Tibial nerve (tissue), 4 donors: ENCODE measurements at regions not wholly inside any gene's neighbourhood (a gene's known extent, or its start where the extent isn't known, plus 50 kb on each side); places are given as distances from the start of the nearest gene placed in this dataset.

Experiments used
- EP300 ChIP-seq, 2 donors: sonication (generic); formaldehyde crosslinking; IDR thresholded peaks; one replicate each; pipeline ENCODE4 v1.6.1; 2017; ENCODE audit warnings: antibody characterized with exemption in 2 of 2, mild to moderate bottlenecking in 1 of 2
- POLR2A ChIP-seq, 2 donors: fragments of 450-650 bp; IDR thresholded peaks; one replicate each; pipeline ENCODE4 v1.6.1; 2017; ENCODE audit warnings: antibody characterized with exemption in 2 of 2, mild to moderate bottlenecking in 2 of 2, moderate library complexity in 2 of 2
- TF ChIP-seq, protein P1 (sequence below), 5 experiments: fragments of 200-600 bp in 3 of 5; fragments of 450-650 bp in 2 of 5; sonication (generic) in 3 of 5; IDR thresholded peaks; one replicate each; pipeline ENCODE4 v1.5.1; 2016 to 2019; ENCODE audit warnings: antibody characterized with exemption in 5 of 5, mild to moderate bottlenecking in 3 of 5, moderate library complexity in 2 of 5

DNA sequence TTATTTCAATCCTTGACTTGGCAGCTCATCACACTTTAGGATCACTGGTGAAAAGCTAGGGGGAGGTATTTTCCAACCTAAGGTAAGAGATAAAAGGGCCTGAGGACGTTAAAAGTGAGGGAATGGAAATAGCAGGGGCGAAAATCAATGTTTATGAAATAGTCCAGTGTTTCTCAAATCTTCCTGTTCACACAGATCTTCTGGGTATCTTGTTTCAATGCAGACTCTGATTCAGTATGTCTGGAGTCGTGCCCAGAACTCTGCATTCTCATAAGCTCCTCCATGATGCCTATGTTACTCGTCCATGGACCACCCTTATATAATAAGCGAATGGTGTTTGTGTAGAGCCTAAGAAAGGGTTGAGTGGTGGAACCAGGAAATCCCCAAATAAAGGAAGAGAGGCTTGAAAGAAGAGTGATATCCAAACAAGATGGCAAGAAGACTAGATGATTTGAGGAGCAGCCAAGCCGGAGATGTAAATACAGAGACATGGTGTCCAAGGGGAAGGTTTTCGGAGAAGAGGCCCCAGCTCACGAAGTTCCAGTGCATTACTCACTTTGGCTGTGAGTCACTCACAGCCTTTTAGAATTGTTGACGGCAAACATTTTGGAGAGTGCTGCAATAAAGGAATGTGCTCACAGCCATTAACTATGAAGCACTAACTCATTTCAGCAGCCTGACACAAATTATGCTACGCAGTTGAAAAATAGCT lies 215.6 kb upstream of the PPARGC1A start:
- TF ChIP-seq, protein P1, sequence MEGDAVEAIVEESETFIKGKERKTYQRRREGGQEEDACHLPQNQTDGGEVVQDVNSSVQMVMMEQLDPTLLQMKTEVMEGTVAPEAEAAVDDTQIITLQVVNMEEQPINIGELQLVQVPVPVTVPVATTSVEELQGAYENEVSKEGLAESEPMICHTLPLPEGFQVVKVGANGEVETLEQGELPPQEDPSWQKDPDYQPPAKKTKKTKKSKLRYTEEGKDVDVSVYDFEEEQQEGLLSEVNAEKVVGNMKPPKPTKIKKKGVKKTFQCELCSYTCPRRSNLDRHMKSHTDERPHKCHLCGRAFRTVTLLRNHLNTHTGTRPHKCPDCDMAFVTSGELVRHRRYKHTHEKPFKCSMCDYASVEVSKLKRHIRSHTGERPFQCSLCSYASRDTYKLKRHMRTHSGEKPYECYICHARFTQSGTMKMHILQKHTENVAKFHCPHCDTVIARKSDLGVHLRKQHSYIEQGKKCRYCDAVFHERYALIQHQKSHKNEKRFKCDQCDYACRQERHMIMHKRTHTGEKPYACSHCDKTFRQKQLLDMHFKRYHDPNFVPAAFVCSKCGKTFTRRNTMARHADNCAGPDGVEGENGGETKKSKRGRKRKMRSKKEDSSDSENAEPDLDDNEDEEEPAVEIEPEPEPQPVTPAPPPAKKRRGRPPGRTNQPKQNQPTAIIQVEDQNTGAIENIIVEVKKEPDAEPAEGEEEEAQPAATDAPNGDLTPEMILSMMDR (IDR thresholded peaks at IDR 0.05): no peak
- TF ChIP-seq POLR2A (IDR thresholded peaks at IDR 0.05) (no peak), EP300 (IDR thresholded peaks at IDR 0.05) (no peak)
